Gastrocnemius medialis (tissue), 4 donors: ENCODE measurements at regions not wholly inside any gene's neighbourhood (a gene's known extent, or its start where the extent isn't known, plus 50 kb on each side); places are given as distances from the start of the nearest gene placed in this dataset.

Experiments
- POLR2A ChIP-seq, 2 donors: fragments of 450-650 bp; IDR thresholded peaks; one replicate each; pipeline ENCODE4 v1.6.1; 2017; ENCODE audit warnings: antibody characterized with exemption in 2 of 2, mild to moderate bottlenecking in 2 of 2, moderate library complexity in 2 of 2
- TF ChIP-seq, protein P1 (sequence below), 5 experiments: fragments of 450-650 bp in 3 of 5; fragments of 200-600 bp in 2 of 5; sonication (generic) in 2 of 5; IDR thresholded peaks in 4 of 5; conservative IDR thresholded peaks in 1 of 5; 1 replicate in 4 of 5; 2 replicates in 1 of 5; pipeline ENCODE4 v1.5.1; 2016 to 2019; ENCODE audit warnings: antibody characterized with exemption in 5 of 5, mild to moderate bottlenecking in 3 of 5, moderate library complexity in 3 of 5

- TF ChIP-seq, protein P1, sequence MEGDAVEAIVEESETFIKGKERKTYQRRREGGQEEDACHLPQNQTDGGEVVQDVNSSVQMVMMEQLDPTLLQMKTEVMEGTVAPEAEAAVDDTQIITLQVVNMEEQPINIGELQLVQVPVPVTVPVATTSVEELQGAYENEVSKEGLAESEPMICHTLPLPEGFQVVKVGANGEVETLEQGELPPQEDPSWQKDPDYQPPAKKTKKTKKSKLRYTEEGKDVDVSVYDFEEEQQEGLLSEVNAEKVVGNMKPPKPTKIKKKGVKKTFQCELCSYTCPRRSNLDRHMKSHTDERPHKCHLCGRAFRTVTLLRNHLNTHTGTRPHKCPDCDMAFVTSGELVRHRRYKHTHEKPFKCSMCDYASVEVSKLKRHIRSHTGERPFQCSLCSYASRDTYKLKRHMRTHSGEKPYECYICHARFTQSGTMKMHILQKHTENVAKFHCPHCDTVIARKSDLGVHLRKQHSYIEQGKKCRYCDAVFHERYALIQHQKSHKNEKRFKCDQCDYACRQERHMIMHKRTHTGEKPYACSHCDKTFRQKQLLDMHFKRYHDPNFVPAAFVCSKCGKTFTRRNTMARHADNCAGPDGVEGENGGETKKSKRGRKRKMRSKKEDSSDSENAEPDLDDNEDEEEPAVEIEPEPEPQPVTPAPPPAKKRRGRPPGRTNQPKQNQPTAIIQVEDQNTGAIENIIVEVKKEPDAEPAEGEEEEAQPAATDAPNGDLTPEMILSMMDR (IDR thresholded peaks at IDR 0.05 in 4 of 5, conservative IDR thresholded peaks at IDR 0.05 in 1 of 5), result no peak
- no peak for TF ChIP-seq POLR2A (IDR thresholded peaks at IDR 0.05)
Measured at GRCh38 chr1:232503497-232503896, 126.4 kb downstream of the SIPA1L2 start.
